ENCODE measurements at regions not wholly inside any gene's neighbourhood (a gene's known extent, or its start where the extent isn't known, plus 50 kb on each side); places are given as distances from the start of the nearest gene placed in this dataset.
"Not testable (repeated sequence)": the region's sequence is repeated elsewhere in the genome, so short reads cannot be mapped to it uniquely, and the experiment has no call there.

GRCh38 chr18:46179306-46179705 is 75.1 kb downstream of the HAUS1 start:
- no peaks in the 10 kb centered on the region for H3K27me3 ChIP-seq (ENCODE audit: insufficient read depth, low read depth)
- no peak overlapping the region for H2AFZ ChIP-seq
- no peaks in the 10 kb centered on the region for H3K9me2 ChIP-seq (ENCODE audit: insufficient read depth)
- H3K36me3 ChIP-seq (ENCODE audit: low read depth): no peaks in the 10 kb centered on the region
- BruUV-seq (replicated peaks): no TSS peak
- POLR2A ChIA-PET (ENCODE audit: unreplicated experiment): no interaction called here
- intact Hi-C loops (cut with micrococcal nuclease; ENCODE audit: unreplicated experiment): no loop called here
- H3K4me3 ChIP-seq: no peak overlapping the region
- no peak overlapping the region for H3K4me2 ChIP-seq
- H3F3A ChIP-seq (ENCODE audit: insufficient read depth, low read depth): peaks cover 11% of the 10 kb centered on the region; the same call in 1 of the 2 replicates
- H3K4me1 ChIP-seq (replicated peaks; ENCODE audit: insufficient read depth): peaks cover 33% of the 10 kb centered on the region
- TF ChIP-seq CTCF (conservative IDR thresholded peaks at IDR 0.05) (no peak), EZH2 (IDR thresholded peaks at IDR 0.05; ENCODE audit: low read depth) (no peak)
- CTCF ChIA-PET: no interaction called here
- H3K27ac ChIP-seq: no peak overlapping the region
- H3K9me3 ChIP-seq (ENCODE audit: insufficient read depth, low read depth): no peaks in the 10 kb centered on the region
- H4K20me1 ChIP-seq (ENCODE audit: insufficient read depth): peaks cover 63% of the 10 kb centered on the region
- DNase-seq: no peak
- peaks cover 100% of the 10 kb centered on the region for H3K79me2 ChIP-seq (ENCODE audit: low read depth)

GRCh38 chr18:46182633-46183358 is 78.6 kb downstream of the HAUS1 start:
- Histone ChIP-seq H2AFZ (no peak overlapping the region), H4K20me1 (ENCODE audit: insufficient read depth) (peaks cover 43% of the 10 kb centered on the region), H3K4me1 (replicated peaks; ENCODE audit: insufficient read depth) (peaks cover 20% of the 10 kb centered on the region), H3K9me2 (ENCODE audit: insufficient read depth) (no peaks in the 10 kb centered on the region), H3K79me2 (ENCODE audit: low read depth) (peaks cover 98% of the 10 kb centered on the region), H3K9me3 (ENCODE audit: insufficient read depth, low read depth) (no peaks in the 10 kb centered on the region), H3K27ac (peak overlapping the region; percentile 47; the same call in 1 of the 2 replicates), H3K4me2 (peak overlapping the region; percentile 49), H3F3A (ENCODE audit: insufficient read depth, low read depth) (peaks cover 9% of the 10 kb centered on the region; the same call in 1 of the 2 replicates), H3K4me3 (no peak overlapping the region), H3K27me3 (ENCODE audit: insufficient read depth, low read depth) (no peaks in the 10 kb centered on the region), H3K36me3 (ENCODE audit: low read depth) (no peaks in the 10 kb centered on the region)
- DNase-seq: peak in 1 of 2 experiments; percentile 39
- intact Hi-C loops (cut with micrococcal nuclease; ENCODE audit: unreplicated experiment): no loop called here
- ChIA-PET POLR2A (ENCODE audit: unreplicated experiment) (interaction anchor here (0.6 to 0.7 kb wide), 3 partner anchors 8 to 140 kb away, joined by 3 to 31 read pairs (median 4); no protein-coding TSS in a partner anchor), CTCF (interaction anchor here (0.9 kb wide), 1 partner anchor 9 kb away, joined by 3 read pairs; a partner anchor contains a TSS)
- no TSS peak for BruUV-seq (replicated peaks)
- no peak for TF ChIP-seq CTCF (conservative IDR thresholded peaks at IDR 0.05)
- TF ChIP-seq EZH2 (IDR thresholded peaks at IDR 0.05; ENCODE audit: low read depth): no peak

- H2AFZ ChIP-seq; H3K4me2 ChIP-seq; H3K9me2 ChIP-seq (ENCODE audit: insufficient read depth); H3F3A ChIP-seq (ENCODE audit: insufficient read depth, low read depth); H3K27ac ChIP-seq; intact Hi-C loops (cut with micrococcal nuclease; ENCODE audit: unreplicated experiment); H3K9me3 ChIP-seq (ENCODE audit: insufficient read depth, low read depth); H3K27me3 ChIP-seq (ENCODE audit: insufficient read depth, low read depth); H3K4me3 ChIP-seq; H3K36me3 ChIP-seq (ENCODE audit: low read depth); POLR2A ChIA-PET (ENCODE audit: unreplicated experiment); CTCF ChIA-PET; DNase-seq; BruUV-seq (replicated peaks): not testable (repeated sequence)
- peaks cover 36% of the 10 kb centered on the region for H4K20me1 ChIP-seq (ENCODE audit: insufficient read depth)
- H3K4me1 ChIP-seq (replicated peaks; ENCODE audit: insufficient read depth): peaks cover 20% of the 10 kb centered on the region
- peaks cover 95% of the 10 kb centered on the region for H3K79me2 ChIP-seq (ENCODE audit: low read depth)
Observed at GRCh38 chr18:46184296-46184695, 80.1 kb downstream of the HAUS1 start.
